ENCODE measurements at regions not wholly inside any gene's neighbourhood (a gene's known extent, or its start where the extent isn't known, plus 50 kb on each side); places are given as distances from the start of the nearest gene placed in this dataset.

DNA sequence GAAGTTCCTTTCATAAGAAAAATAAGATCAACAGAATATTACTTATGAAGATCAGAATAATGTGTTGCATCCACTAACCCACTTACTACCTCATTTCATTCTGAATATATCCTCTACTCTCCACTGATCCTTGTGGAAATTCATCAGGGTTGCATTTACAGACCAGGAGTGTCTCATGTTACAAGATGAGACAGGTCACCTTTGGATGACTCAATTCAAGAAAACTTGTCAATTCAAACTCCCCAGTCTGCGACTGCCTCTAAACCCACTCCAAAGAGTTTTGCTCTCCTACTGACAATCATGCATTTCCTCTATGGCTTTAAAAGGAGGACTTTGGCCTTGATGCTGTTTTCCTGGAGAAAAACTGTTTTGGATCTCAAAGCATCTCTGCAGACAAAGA is 68.4 kb downstream of the ID4 start:
- Histone ChIP-seq H3K36me3 (ENCODE audit: control insufficient read depth, insufficient read depth, low read length) (no peaks in the 10 kb centered on the region), H3K27me3 (ENCODE audit: control insufficient read depth, insufficient read depth, low read length) (no peaks in the 10 kb centered on the region), H3K4me3 (ENCODE audit: low read depth, low read length) (no peak overlapping the region)
- TF ChIP-seq CTCF (IDR thresholded peaks at IDR 0.05; ENCODE audit: insufficient read depth, low read length, poor library complexity, severe bottlenecking) = no peak
- DNase-seq (ENCODE audit: low read depth) = no peak

- TF ChIP-seq CTCF (IDR thresholded peaks at IDR 0.05; ENCODE audit: insufficient read depth, low read length, poor library complexity, severe bottlenecking) = no peak
- Histone ChIP-seq H3K4me3 (ENCODE audit: low read depth, low read length) (no peak overlapping the region), H3K36me3 (ENCODE audit: control insufficient read depth, insufficient read depth, low read length) (no peaks in the 10 kb centered on the region), H3K27me3 (ENCODE audit: control insufficient read depth, insufficient read depth, low read length) (no peaks in the 10 kb centered on the region)
- no peak for DNase-seq (ENCODE audit: low read depth)
These were observed 69.0 kb downstream of the ID4 start for GRCh38 chr6:19906171-19906570.

GRCh38 chr6:19911223-19911622 is 74.1 kb downstream of the ID4 start:
- Histone ChIP-seq H3K36me3 (ENCODE audit: control insufficient read depth, insufficient read depth, low read length) (no peaks in the 10 kb centered on the region), H3K27me3 (ENCODE audit: control insufficient read depth, insufficient read depth, low read length) (no peaks in the 10 kb centered on the region), H3K4me3 (ENCODE audit: low read depth, low read length) (no peak overlapping the region)
- no peak for DNase-seq (ENCODE audit: low read depth)
- TF ChIP-seq CTCF (IDR thresholded peaks at IDR 0.05; ENCODE audit: insufficient read depth, low read length, poor library complexity, severe bottlenecking) = no peak

DNA sequence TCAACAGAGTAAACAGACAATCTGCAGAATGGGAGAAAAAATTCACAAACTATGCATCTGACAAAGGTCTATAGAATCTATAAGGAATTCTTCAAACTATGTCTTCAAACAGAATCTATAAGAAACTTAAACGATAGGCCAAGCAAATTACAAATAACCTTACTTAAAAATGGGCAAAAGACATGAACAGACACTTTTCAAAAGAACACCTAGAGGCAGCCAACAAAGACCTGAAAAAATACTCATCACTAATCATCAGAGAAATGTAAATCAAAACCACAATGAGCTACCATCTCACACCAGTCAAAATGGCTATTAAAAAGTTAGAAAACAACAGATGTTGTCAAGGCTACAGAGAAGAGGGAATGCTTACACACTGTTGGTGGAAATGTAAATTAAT is 81.3 kb downstream of the ID4 start:
- Histone ChIP-seq H3K4me3 (ENCODE audit: low read depth, low read length) (no peak overlapping the region), H3K36me3 (ENCODE audit: control insufficient read depth, insufficient read depth, low read length) (no peaks in the 10 kb centered on the region), H3K27me3 (ENCODE audit: control insufficient read depth, insufficient read depth, low read length) (no peaks in the 10 kb centered on the region)
- no peak for DNase-seq (ENCODE audit: low read depth)
- TF ChIP-seq CTCF (IDR thresholded peaks at IDR 0.05; ENCODE audit: insufficient read depth, low read length, poor library complexity, severe bottlenecking) = no peak

DNA sequence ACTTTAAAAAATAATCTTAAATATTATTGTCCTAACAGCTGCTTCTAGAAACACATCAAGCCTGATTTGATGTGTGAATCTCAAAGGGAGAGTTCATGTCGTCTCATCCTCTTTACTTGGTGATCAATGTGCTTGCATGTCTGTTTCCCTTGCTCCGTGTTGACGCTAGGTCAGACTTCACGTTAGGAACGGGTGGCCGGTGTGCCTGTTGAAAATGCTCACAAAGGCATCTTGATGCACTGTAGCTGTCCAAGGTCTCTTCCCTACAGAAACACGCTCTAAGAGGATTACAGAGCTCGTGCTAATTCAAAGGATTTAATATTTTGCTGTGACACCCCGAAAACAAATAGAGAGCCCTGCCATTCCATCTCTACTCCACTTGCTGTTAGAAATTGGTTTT is 84.6 kb downstream of the ID4 start:
- no peak for TF ChIP-seq CTCF (IDR thresholded peaks at IDR 0.05; ENCODE audit: insufficient read depth, low read length, poor library complexity, severe bottlenecking)
- no peaks in the 10 kb centered on the region for H3K27me3 ChIP-seq (ENCODE audit: control insufficient read depth, insufficient read depth, low read length)
- DNase-seq (ENCODE audit: low read depth) = no peak
- no peak overlapping the region for H3K4me3 ChIP-seq (ENCODE audit: low read depth, low read length)
- no peaks in the 10 kb centered on the region for H3K36me3 ChIP-seq (ENCODE audit: control insufficient read depth, insufficient read depth, low read length)

- DNase-seq (ENCODE audit: low read depth) = no peak
- Histone ChIP-seq H3K27me3 (ENCODE audit: control insufficient read depth, insufficient read depth, low read length) (no peaks in the 10 kb centered on the region), H3K4me3 (ENCODE audit: low read depth, low read length) (no peak overlapping the region)
These were observed 88.4 kb downstream of the ID4 start for GRCh38 chr6:19925533-19925932.

More at GRCh38 chr6:19925533-19925932, 88.4 kb downstream of the ID4 start:
- no peak for TF ChIP-seq CTCF (IDR thresholded peaks at IDR 0.05; ENCODE audit: insufficient read depth, low read length, poor library complexity, severe bottlenecking)
- no peaks in the 10 kb centered on the region for H3K36me3 ChIP-seq (ENCODE audit: control insufficient read depth, insufficient read depth, low read length)
